NCI-H774 (cell line): ENCODE measurements at regions not wholly inside any gene's neighbourhood (a gene's known extent, or its start where the extent isn't known, plus 50 kb on each side); places are given as distances from the start of the nearest gene placed in this dataset.
"Not testable (repeated sequence)": the region's sequence is repeated elsewhere in the genome, so short reads cannot be mapped to it uniquely, and the experiment has no call there.

Source experiments
- DNase-seq: peaks from one replicate; lab custom pipeline; 2025; lab: John Stamatoyannopoulos, UW

- DNase-seq, result no peak
Observed at GRCh38 chr12:28987538-28988324, 161.3 kb upstream of the FAR2 start.

GRCh38 chr12:28988325-28988704, 160.8 kb upstream of the FAR2 start:
- DNase-seq, result no peak

- no peak for DNase-seq
Observed at GRCh38 chr12:28991626-28992025, 157.5 kb upstream of the FAR2 start.

GRCh38 chr12:28993720-28994119, 155.4 kb upstream of the FAR2 start:
- no peak for DNase-seq

- no peak for DNase-seq
Observed at GRCh38 chr12:28994179-28994715, 154.8 kb upstream of the FAR2 start.

- DNase-seq, result no peak
Observed at GRCh38 chr12:28996688-28997087, 152.4 kb upstream of the FAR2 start.

- DNase-seq, result no peak
Observed at GRCh38 chr12:28998662-28999120, 150.4 kb upstream of the FAR2 start.

GRCh38 chr12:29004066-29004935, 144.8 kb upstream of the FAR2 start:
- DNase-seq, result no peak

GRCh38 chr12:29004936-29005304, 144.2 kb upstream of the FAR2 start:
- DNase-seq, result no peak

- no peak for DNase-seq
Observed at GRCh38 chr12:29008786-29009185, 140.3 kb upstream of the FAR2 start.

GRCh38 chr12:29012673-29013072, 136.4 kb upstream of the FAR2 start:
- DNase-seq, result no peak

GRCh38 chr12:29017532-29017931, 131.5 kb upstream of the FAR2 start:
- not testable (repeated sequence) for DNase-seq

GRCh38 chr12:29023436-29024076, 125.5 kb upstream of the FAR2 start:
- no peak for DNase-seq

GRCh38 chr12:29024117-29024516, 125.0 kb upstream of the FAR2 start:
- no peak for DNase-seq

- no peak for DNase-seq
Observed at GRCh38 chr12:29025937-29026336, 123.1 kb upstream of the FAR2 start.

GRCh38 chr12:29026419-29026818, 122.7 kb upstream of the FAR2 start:
- no peak for DNase-seq

- not testable (repeated sequence) for DNase-seq
Observed at GRCh38 chr12:29029484-29029883, 119.6 kb upstream of the FAR2 start.

GRCh38 chr12:29030006-29030405, 119.1 kb upstream of the FAR2 start:
- DNase-seq, result no peak

- DNase-seq, result no peak
Observed at GRCh38 chr12:29032446-29032845, 116.6 kb upstream of the FAR2 start.

GRCh38 chr12:29033519-29033918, 115.6 kb upstream of the FAR2 start:
- DNase-seq, result no peak

- no peak for DNase-seq
Observed at GRCh38 chr12:29035112-29035511, 114.0 kb upstream of the FAR2 start.

- no peak for DNase-seq
Observed at GRCh38 chr12:29039013-29039412, 110.1 kb upstream of the FAR2 start.
